HepG2 (cell line): ENCODE measurements at regions not wholly inside any gene's neighbourhood (a gene's known extent, or its start where the extent isn't known, plus 50 kb on each side); places are given as distances from the start of the nearest gene placed in this dataset.

ENCODE experiments used
- ATAC-seq: fragments of 200-7000 bp; cut with Tn5 transposase; 3 replicates; pipeline ENCODE4 v1.9.1; 2020; ENCODE audit warnings: mild to moderate bottlenecking, moderate library complexity
- BruUV-seq: library from RNA; stranded (reverse); fragments of 400-500 nt; replicated peaks from 2 replicates; lab custom pipeline; 2021; lab: Mats Ljungman, UMichigan
- CTCF ChIA-PET: fragments of 300-600 bp; formaldehyde crosslinking; extraction: SDS; loops from one replicate; lab custom pipeline; 2021; ENCODE audit warnings: low total read pairs, inconsistent platforms, low intra/inter-chr PET ratio; lab: Yijun Ruan, JAX
- POLR2A ChIA-PET: fragments of 350-600 bp; sonication (Branson Sonifier 250); formaldehyde crosslinking; loops from one replicate; lab custom pipeline; 2020; ENCODE audit warnings: antibody characterized with exemption, inconsistent platforms; lab: Yijun Ruan, JAX
- DNase-seq: peaks from one replicate; pipeline ENCODE4 v3.0.0-alpha.2; 2015; ENCODE audit warnings: low spot score
- FAIRE-seq: peaks from 3 replicates; lab custom pipeline; 2011; peaks lifted over from hg19 to GRCh38; lab: Jason Lieb, UNC
- H2AFZ ChIP-seq: one replicate; pipeline ENCODE4 v1.6.1; 2011; ENCODE audit warnings: low read length, inconsistent platforms
- H3K27ac ChIP-seq: fragments of 300-600 bp; 3 replicates; pipeline ENCODE4 v1.8.0; 2011; ENCODE audit warnings: mixed run types, mild to moderate bottlenecking, mixed read lengths, low read length, inconsistent platforms; ENCODE audit not compliant: insufficient read depth; ENCODE audit errors: extremely low read length
- H3K27me3 ChIP-seq, 2 experiments: fragments of 200-600 bp in 1 of 2; 2 replicates in 1 of 2; 3 replicates in 1 of 2; pipeline versions ENCODE4 v1.6.0 to v1.8.0; 2011; ENCODE audit warnings: low read length in 2 of 2, mild to moderate bottlenecking in 2 of 2, moderate library complexity in 2 of 2, inconsistent platforms in 1 of 2; ENCODE audit not compliant: insufficient read depth in 2 of 2, control insufficient read depth in 1 of 2
- H3K36me3 ChIP-seq, 2 experiments: fragments of 200-600 bp in 1 of 2; replicated peaks in 1 of 2; 2 replicates in 1 of 2; 3 replicates in 1 of 2; pipeline versions ENCODE4 v1.5.1 to v1.8.0; 2011; ENCODE audit warnings: low read length in 2 of 2, inconsistent platforms in 1 of 2; ENCODE audit not compliant: insufficient read depth in 2 of 2, control insufficient read depth in 1 of 2
- H3K4me1 ChIP-seq: 2 replicates; pipeline ENCODE4 v1.5.1; 2012; ENCODE audit warnings: low read length, inconsistent platforms; ENCODE audit not compliant: insufficient read depth
- H3K4me2 ChIP-seq: 2 replicates; pipeline ENCODE4 v1.6.0; 2011; ENCODE audit warnings: low read depth, low read length, inconsistent platforms
- H3K4me3 ChIP-seq, 3 experiments: fragments of 200-600 bp in 1 of 3; sonication (generic), shearing (Covaris generic) in 1 of 3; replicated peaks in 1 of 3; 2 replicates each; pipeline ENCODE4 v1.5.1; 2011 to 2016; ENCODE audit warnings: low read length in 3 of 3, inconsistent platforms in 2 of 3, low read depth in 2 of 3, mild to moderate bottlenecking in 2 of 3, control low read depth in 1 of 3, mixed read lengths in 1 of 3; ENCODE audit not compliant: insufficient read depth in 1 of 3
- H3K79me2 ChIP-seq: one replicate; pipeline ENCODE4 v1.6.1; 2011; ENCODE audit warnings: low read length, inconsistent platforms; ENCODE audit not compliant: insufficient read depth
- H3K9ac ChIP-seq: 2 replicates; pipeline ENCODE4 v1.6.0; 2011; ENCODE audit warnings: mild to moderate bottlenecking, low read depth, low read length, inconsistent platforms; ENCODE audit not compliant: insufficient read depth
- H3K9me3 ChIP-seq: 2 replicates; pipeline ENCODE4 v1.5.1; 2012; ENCODE audit warnings: mild to moderate bottlenecking, low read length
- H4K20me1 ChIP-seq: 2 replicates; pipeline ENCODE4 v1.6.0; 2011; ENCODE audit warnings: inconsistent platforms, mild to moderate bottlenecking, low read length, moderate library complexity; ENCODE audit not compliant: insufficient read depth
- FIP1L1 ChIP-seq: fragments of 200-400 bp; formaldehyde crosslinking; IDR thresholded peaks from 2 replicates; pipeline ENCODE4 v1.6.1; 2018; ENCODE audit warnings: low read depth, mild to moderate bottlenecking, low read length, moderate library complexity, borderline replicate concordance; ENCODE audit not compliant: insufficient read depth
- KMT2B ChIP-seq: IDR thresholded peaks from 2 replicates; pipeline ENCODE4 v1.6.1; 2016; ENCODE audit warnings: missing genetic modification reagents, missing compliant biosample characterization
- MAFF ChIP-seq: IDR thresholded peaks from 2 replicates; pipeline ENCODE4 v1.6.1; 2011; ENCODE audit warnings: low read depth, low read length, improper control_type of control experiment
- PHF5A ChIP-seq: IDR thresholded peaks from one replicate; pipeline ENCODE4 v1.6.1; 2018; ENCODE audit warnings: low read depth, missing genetic modification reagents; ENCODE audit not compliant: unreplicated experiment
- SMAD9 ChIP-seq: sonication (generic); formaldehyde crosslinking; IDR thresholded peaks from 2 replicates; pipeline ENCODE4 v1.5.1; 2020; ENCODE audit warnings: mild to moderate bottlenecking, missing genetic modification reagents
- SNRNP70 ChIP-seq: fragments of 200-400 bp; formaldehyde crosslinking; IDR thresholded peaks from 2 replicates; pipeline ENCODE4 v1.6.1; 2017; ENCODE audit warnings: mild to moderate bottlenecking, low read depth, low read length, moderate library complexity
- SOX13 ChIP-seq, 3 experiments: fragments of 450-650 bp in 1 of 3; sonication (generic) in 1 of 3; formaldehyde crosslinking in 1 of 3; IDR thresholded peaks in 2 of 3; conservative IDR thresholded peaks in 1 of 3; 2 replicates each; pipeline versions ENCODE4 v1.5.0 to v1.6.1; 2016 to 2020; ENCODE audit warnings: antibody characterized with exemption in 1 of 3, mild to moderate bottlenecking in 1 of 3, missing compliant biosample characterization in 1 of 3, missing genetic modification reagents in 1 of 3, moderate library complexity in 1 of 3
- SP4 ChIP-seq: sonication (generic); formaldehyde crosslinking; IDR thresholded peaks from 2 replicates; pipeline ENCODE4 v1.8.1; 2023; ENCODE audit warnings: mild to moderate bottlenecking, missing genetic modification reagents
- TGIF2 ChIP-seq: IDR thresholded peaks from 2 replicates; pipeline ENCODE4 v1.6.1; 2016; ENCODE audit warnings: control low read depth, missing compliant biosample characterization
- TRIM24 ChIP-seq: sonication (generic); formaldehyde crosslinking; IDR thresholded peaks from 2 replicates; pipeline ENCODE4 v1.8.0; 2022; ENCODE audit warnings: mild to moderate bottlenecking, missing genetic modification reagents
- YY1 ChIP-seq: IDR thresholded peaks from 2 replicates; pipeline ENCODE4 v1.6.1; 2011; ENCODE audit warnings: low read length, low read depth, moderate library complexity, mild to moderate bottlenecking; ENCODE audit not compliant: insufficient read depth, insufficient replicate concordance
- WGBS: methylation state at CpG from one replicate; pipeline ENCODE4 v1.1.6; 2017; ENCODE audit warnings: low lambda C conversion rate; 5-methylcytosine and 5-hydroxymethylcytosine counted together
- in situ Hi-C: cut with HindIII; loops from 2 replicates; pipeline ENCODE4 v1.10.0; 2017; ENCODE audit warnings: low pct_unique_long_range_greater_than_20kb; ENCODE audit not compliant: extremely low pct_ligation_motif_present
- intact Hi-C: fragments of 100-400 bp; cut with micrococcal nuclease; formaldehyde crosslinking; loops from one replicate; pipeline ENCODE4 v1.10.0; 2022; ENCODE audit not compliant: unreplicated experiment
- TF ChIP-seq, protein P1 (sequence below): sonication (generic); formaldehyde crosslinking; IDR thresholded peaks from 2 replicates; pipeline ENCODE4 v1.8.0; 2022; ENCODE audit warnings: mild to moderate bottlenecking, missing genetic modification reagents
- TF ChIP-seq, protein P2 (sequence below): sonication (generic); formaldehyde crosslinking; IDR thresholded peaks from 2 replicates; pipeline ENCODE4 v1.5.0; 2020; ENCODE audit warnings: missing genetic modification reagents
- TF ChIP-seq, protein P3 (sequence below): sonication (generic); formaldehyde crosslinking; conservative IDR thresholded peaks from 2 replicates; pipeline ENCODE4 v1.4.0; 2020; ENCODE audit warnings: missing genetic modification reagents
- TF ChIP-seq, protein P4 (sequence below): sonication (generic); formaldehyde crosslinking; IDR thresholded peaks from 2 replicates; pipeline ENCODE4 v1.8.0; 2023; ENCODE audit warnings: mild to moderate bottlenecking, missing genetic modification reagents
- TF ChIP-seq, protein P5 (sequence below): sonication (generic); formaldehyde crosslinking; IDR thresholded peaks from 2 replicates; pipeline ENCODE4 v1.5.0; 2020; ENCODE audit warnings: mild to moderate bottlenecking, missing genetic modification reagents

DNA sequence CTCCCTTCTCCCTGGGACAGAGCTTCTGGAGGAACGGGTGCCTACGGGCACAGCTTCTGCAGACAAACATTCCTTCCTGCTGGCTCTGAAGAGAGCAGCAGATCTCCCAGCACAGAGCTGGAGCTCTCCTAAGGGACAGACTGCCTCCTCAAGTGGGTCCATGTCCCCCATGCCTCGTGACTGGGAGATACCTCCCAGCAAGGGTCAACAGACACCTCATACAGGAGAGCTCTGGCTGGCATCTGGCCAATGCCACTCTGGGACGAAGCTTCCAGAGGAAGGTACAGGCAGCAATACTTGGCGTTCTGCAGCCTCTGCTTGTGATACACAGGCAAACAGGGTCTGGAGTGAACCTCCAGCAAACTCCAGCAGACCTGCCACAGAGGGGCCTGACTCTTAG is 227.9 kb downstream of the SPATA31D1 start:
- Histone ChIP-seq H4K20me1 (no peaks in the 10 kb centered on the region), H3K79me2 (no peaks in the 10 kb centered on the region), H3K36me3 (no peaks in the 10 kb centered on the region), H3K27me3 (no peaks in the 10 kb centered on the region), H3K27ac (no peak overlapping the region), H3K9me3 (no peaks in the 10 kb centered on the region), H3K9ac (no peak overlapping the region), H3K4me1 (no peaks in the 10 kb centered on the region), H3K4me2 (no peak overlapping the region), H3K4me3 (no peak overlapping the region), H2AFZ (no peak overlapping the region)
- POLR2A ChIA-PET = no interaction called here
- 42% methylated on average over 4 of the region's 5 CpGs for WGBS
- BruUV-seq = no TSS peak
- DNase-seq = no peak
- CTCF ChIA-PET = no interaction called here
- intact Hi-C loops = no loop called here
- in situ Hi-C loops = no loop called here
- TF ChIP-seq SP4 (CRISPR knock-in tag) (no peak), SOX13 (IDR thresholded peaks at IDR 0.05) (no peak), SOX13 (CRISPR knock-in tag; conservative IDR thresholded peaks at IDR 0.05 in 1 of 2, IDR thresholded peaks at IDR 0.05 in 1 of 2) (no peak), SMAD9 (no peak), TGIF2 (no peak), YY1 (no peak), FIP1L1 (no peak), KMT2B (no peak), MAFF (no peak), PHF5A (no peak), TRIM24 (no peak), SNRNP70 (no peak)
- TF ChIP-seq, protein P1, sequence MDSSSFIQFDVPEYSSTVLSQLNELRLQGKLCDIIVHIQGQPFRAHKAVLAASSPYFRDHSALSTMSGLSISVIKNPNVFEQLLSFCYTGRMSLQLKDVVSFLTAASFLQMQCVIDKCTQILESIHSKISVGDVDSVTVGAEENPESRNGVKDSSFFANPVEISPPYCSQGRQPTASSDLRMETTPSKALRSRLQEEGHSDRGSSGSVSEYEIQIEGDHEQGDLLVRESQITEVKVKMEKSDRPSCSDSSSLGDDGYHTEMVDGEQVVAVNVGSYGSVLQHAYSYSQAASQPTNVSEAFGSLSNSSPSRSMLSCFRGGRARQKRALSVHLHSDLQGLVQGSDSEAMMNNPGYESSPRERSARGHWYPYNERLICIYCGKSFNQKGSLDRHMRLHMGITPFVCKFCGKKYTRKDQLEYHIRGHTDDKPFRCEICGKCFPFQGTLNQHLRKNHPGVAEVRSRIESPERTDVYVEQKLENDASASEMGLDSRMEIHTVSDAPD = no peak
- TF ChIP-seq, protein P2, sequence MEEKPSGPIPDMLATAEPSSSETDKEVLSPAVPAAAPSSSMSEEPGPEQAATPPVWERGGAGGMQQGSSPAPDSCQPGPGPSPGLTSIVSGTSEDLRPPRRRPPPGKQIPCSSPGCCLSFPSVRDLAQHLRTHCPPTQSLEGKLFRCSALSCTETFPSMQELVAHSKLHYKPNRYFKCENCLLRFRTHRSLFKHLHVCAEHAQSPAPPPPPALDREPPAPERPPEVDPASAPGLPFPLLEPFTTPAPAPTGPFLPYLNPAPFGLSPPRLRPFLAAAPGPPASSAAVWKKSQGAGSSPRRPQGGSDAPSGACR (CRISPR knock-in tag) = no peak
- TF ChIP-seq, protein P3, sequence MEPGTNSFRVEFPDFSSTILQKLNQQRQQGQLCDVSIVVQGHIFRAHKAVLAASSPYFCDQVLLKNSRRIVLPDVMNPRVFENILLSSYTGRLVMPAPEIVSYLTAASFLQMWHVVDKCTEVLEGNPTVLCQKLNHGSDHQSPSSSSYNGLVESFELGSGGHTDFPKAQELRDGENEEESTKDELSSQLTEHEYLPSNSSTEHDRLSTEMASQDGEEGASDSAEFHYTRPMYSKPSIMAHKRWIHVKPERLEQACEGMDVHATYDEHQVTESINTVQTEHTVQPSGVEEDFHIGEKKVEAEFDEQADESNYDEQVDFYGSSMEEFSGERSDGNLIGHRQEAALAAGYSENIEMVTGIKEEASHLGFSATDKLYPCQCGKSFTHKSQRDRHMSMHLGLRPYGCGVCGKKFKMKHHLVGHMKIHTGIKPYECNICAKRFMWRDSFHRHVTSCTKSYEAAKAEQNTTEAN = no peak
- TF ChIP-seq, protein P4, sequence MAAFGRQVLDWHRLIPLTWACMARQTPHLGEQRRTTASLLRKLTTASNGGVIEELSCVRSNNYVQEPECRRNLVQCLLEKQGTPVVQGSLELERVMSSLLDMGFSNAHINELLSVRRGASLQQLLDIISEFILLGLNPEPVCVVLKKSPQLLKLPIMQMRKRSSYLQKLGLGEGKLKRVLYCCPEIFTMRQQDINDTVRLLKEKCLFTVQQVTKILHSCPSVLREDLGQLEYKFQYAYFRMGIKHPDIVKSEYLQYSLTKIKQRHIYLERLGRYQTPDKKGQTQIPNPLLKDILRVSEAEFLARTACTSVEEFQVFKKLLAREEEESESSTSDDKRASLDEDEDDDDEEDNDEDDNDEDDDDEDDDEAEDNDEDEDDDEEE (CRISPR knock-in tag) = no peak
- TF ChIP-seq, protein P5, sequence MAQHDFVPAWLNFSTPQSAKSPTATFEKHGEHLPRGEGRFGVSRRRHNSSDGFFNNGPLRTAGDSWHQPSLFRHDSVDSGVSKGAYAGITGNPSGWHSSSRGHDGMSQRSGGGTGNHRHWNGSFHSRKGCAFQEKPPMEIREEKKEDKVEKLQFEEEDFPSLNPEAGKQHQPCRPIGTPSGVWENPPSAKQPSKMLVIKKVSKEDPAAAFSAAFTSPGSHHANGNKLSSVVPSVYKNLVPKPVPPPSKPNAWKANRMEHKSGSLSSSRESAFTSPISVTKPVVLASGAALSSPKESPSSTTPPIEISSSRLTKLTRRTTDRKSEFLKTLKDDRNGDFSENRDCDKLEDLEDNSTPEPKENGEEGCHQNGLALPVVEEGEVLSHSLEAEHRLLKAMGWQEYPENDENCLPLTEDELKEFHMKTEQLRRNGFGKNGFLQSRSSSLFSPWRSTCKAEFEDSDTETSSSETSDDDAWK (CRISPR knock-in tag) = no peak
- no peak for ATAC-seq
- FAIRE-seq = no peak
